Stimulated activated CD4-positive, alpha-beta T cell treated with anti-CD3 and anti-CD28 coated beads, Interleukin-1b, Interleukin-23, amount 100 ng/mL, for 1 hour (primary cell): ENCODE measurements at regions not wholly inside any gene's neighbourhood (a gene's known extent, or its start where the extent isn't known, plus 50 kb on each side); places are given as distances from the start of the nearest gene placed in this dataset.

Experiments used
- DNase-seq, 2 donors: peaks; one replicate each; pipeline ENCODE4 v3.0.0-alpha.2; 2020; ENCODE audit warnings: low read depth in 2 of 2

DNA sequence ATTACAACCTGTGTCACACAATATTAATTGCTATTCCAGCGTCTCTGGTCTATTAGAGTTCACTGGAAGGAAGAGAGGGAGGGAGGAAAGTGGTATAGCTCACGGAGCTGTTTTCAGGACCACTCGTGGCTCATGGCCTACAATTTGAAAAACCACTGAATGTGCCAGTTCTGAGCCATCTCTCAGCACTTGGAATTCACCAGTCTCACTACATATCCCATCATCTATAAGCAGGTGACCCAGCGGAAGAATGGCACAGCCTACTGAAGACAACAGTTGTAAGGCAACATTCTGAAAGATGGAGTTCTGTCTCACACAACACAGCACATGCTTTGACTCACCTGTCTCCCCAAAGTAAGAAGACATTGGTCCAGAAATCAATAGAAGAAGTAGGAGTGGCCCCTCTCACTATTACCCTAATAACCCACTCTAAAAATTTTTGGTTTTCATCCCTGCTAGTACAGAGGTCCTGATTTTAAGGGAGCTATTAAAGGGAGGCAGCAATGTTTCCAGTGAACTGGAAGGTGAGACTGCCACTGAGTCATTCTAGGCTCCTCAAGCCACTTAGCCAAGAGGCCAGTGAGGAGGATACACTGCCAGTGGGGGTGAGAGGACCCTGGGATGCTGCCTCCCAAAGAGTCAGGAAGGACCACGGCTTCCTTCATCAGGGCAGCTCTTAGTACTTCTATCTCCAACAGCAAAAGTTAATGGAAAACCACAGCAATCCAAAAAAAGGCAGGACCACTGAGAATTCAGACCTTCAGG lies 50.0 kb upstream of the DOCK9 start:
- no peak for DNase-seq

DNA sequence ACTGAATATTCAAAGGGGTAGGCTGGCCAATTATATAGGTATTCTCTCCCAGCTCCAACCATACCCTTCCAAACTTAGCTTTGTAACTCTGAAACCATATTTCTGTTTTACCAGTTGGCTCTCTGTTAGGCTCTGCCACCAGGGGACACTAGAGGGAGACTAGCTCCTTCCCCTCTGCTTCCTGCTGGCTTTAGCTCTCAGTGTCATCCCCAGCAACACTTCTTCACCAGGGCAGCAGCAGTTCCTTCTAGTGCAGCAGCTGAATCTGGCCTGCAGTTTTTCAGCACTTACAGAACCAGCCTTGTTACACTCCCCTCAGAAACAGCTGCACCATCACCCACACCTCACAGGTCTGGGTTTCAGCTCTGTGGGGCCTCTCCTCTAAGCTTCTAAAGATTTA lies 51.0 kb upstream of the DOCK9 start:
- no peak for DNase-seq

GRCh38 chr13:99029576-99029975 lies 51.7 kb upstream of the DOCK9 start:
- DNase-seq, result no peak

- DNase-seq, result no peak
These were observed 52.5 kb upstream of the DOCK9 start for GRCh38 chr13:99030326-99030725.

GRCh38 chr13:99031832-99032231 lies 54.0 kb upstream of the DOCK9 start:
- no peak for DNase-seq

DNA sequence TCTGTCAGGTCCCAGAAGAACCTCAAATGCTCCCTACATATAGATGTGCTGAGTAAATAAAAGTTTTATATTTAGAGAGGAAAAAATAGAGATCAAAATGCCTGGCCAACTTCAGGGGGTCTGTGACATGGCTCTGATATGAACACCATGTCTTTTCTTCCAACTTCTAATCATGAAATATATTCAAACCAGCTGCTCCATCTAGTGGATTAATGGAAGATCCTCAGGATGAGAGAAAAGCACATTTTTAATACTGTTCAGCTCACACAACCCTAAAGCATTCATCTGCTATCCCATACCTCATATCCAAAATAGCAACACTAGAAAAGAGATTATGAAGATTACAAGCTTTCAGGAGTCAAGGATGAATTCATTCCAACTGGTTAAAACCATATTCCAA lies 56.0 kb upstream of the DOCK9 start:
- DNase-seq, result no peak

GRCh38 chr13:99034333-99035085 lies 56.6 kb upstream of the DOCK9 start:
- no peak for DNase-seq

DNA sequence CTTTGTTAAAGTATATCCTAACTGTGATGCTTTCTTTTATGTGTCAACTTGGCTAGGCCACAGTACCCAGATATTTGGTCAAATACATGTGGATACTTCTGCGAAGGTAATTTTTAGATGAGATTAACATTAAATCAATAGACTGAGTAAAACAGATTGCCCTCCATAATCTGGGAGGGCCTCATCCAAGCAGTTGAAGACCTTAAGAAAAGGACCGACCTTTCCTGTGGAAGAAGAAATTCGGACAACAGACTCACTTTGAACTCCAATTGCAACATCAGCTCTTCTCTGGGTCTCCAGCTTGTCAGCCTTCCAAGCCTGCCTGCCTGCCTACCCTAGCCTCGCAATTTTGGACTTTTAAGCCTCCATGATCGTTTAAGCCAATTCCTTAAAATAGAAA lies 57.9 kb upstream of the DOCK9 start:
- DNase-seq, result no peak

DNA sequence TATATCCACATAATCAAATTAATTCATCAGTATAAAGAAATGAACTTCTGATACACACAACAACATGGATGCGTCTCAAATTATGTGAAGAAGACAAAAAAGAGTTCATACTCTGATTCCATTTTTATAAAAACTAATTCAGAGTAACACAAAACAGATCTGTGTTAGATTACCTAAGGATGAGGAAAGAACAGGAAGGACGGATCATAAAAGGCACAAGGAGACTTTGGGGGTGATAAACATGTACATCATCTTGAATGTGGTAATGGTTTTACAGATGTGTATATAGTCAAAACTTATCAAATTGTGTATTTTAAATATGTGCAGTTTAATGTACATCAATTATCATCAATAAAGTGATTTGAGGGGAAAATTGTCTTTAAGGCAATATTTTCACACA lies 59.9 kb upstream of the DOCK9 start:
- no peak for DNase-seq

DNA sequence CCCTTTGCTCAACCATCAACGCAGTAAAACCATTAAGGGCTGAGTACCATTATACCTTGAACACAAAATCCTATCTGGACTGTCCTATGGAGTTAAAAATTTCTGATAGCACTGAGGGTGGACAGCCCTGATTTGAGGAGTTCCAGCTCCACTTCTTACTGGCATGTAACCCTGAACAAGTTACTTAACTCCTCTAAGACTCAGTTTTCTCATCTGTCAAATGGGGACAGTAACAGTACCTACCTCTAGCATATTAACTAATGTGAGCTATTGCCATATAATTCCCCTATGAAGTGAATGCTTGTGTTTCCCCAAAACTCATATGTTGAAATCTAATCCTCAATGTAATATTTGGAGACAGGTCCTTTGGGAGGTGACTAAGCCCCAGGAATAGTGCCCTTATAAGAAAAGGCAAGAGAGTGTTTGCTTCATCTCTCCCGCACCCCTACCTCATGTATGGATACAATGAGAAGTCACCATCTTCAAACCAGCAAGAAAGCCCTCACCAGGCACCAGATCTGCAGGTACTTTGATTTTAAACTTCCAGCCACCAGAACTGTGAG lies 61.9 kb upstream of the DOCK9 start:
- no peak for DNase-seq

DNA sequence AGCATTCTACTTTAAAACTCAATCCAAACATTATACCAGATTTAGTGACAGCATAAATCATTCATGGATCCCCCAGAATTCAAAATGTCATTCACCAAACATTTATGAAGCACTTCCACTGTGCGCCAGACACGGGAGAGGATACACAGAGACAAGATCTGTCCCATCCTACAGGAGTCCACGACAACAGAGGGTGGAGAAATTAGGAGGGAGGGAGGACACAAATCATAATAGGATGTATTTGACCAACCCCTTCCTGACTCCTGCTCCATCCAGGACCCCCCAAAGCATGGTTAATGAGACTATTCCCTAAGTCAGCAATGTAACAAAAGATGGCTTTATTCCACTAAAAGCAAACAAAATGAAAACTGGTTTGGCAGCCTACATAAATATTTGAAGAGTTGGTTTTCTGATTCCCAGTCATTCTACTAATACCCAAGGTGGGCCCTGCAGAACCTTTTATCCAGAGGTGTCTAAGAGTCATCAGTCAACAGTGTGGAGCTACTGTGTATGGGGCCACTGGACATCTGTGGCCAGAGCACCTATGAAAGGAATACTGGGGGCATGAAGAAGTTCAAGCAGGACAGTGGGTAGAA lies 62.8 kb upstream of the DOCK9 start:
- no peak for DNase-seq

GRCh38 chr13:99041337-99041736 lies 63.5 kb upstream of the DOCK9 start:
- DNase-seq, result no peak

DNA sequence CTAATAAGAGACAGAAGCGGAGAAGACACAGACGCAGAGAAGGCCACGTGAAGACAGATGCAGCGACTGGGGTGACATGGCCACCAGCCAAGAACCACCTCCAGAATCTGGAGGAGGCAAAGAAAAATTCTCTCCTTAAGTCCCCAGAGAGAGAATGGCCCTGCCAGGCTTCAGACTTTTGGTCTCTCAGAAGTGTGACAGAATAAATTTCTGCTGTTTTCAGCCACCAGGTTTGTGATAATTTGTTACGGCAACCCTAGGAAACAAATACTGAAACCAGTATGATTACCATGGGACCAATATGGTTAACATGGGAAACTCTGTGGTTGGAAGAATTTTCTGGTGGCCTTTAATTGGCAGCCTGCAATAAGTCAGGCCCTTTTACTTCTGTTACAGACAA lies 63.9 kb upstream of the DOCK9 start:
- no peak for DNase-seq

GRCh38 chr13:99042521-99043250 lies 64.8 kb upstream of the DOCK9 start:
- no peak for DNase-seq

GRCh38 chr13:99043831-99044231 lies 66.0 kb upstream of the DOCK9 start:
- no peak for DNase-seq

GRCh38 chr13:99044764-99045163 lies 66.9 kb upstream of the DOCK9 start:
- no peak for DNase-seq

GRCh38 chr13:99045396-99045795 lies 67.5 kb upstream of the DOCK9 start:
- no peak for DNase-seq

GRCh38 chr13:99046851-99047250 lies 69.0 kb upstream of the DOCK9 start:
- no peak for DNase-seq

GRCh38 chr13:99050983-99051488 lies 73.2 kb upstream of the DOCK9 start:
- DNase-seq, result no peak

GRCh38 chr13:99051768-99052455 lies 74.0 kb upstream of the DOCK9 start:
- no peak for DNase-seq

DNA sequence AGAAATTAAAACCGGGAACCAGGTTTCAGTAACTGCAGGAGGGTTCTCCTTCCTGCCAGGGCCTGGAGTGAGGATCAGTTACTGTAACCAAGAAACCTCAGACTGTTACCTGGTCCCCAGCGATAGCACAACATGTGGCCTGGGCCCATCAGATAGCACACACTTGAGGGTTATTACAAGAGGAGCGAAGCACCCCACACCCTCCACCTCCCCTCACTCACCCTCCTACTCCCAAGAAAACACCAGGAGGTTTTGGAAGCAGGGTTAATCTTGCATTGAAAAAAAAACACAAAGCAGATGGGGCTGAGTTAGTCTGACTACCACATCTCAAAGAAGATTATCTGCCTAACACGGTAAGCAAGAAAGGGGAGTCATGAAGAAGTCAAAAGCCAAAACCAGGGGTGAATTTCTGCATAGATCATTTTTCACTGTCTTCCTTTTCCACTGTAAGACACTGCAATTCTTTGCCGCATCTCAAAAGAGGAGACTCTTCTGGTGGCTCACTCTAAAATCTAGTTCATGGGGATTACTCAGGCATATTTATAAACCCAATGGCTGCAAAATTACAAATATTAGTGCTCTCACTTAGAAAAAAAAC lies 75.9 kb upstream of the DOCK9 start:
- no peak for DNase-seq
